Esophagus squamous epithelium (tissue), 4 donors: ENCODE measurements at regions not wholly inside any gene's neighbourhood (a gene's known extent, or its start where the extent isn't known, plus 50 kb on each side); places are given as distances from the start of the nearest gene placed in this dataset.

ENCODE experiments used
- CTCF ChIP-seq, 6 experiments: fragments of 450-650 bp in 4 of 6; fragments of 200-600 bp in 2 of 6; sonication (generic) in 2 of 6; IDR thresholded peaks; one replicate each; pipeline ENCODE4 v1.5.1; 2016 to 2019; ENCODE audit warnings: antibody characterized with exemption in 6 of 6, mild to moderate bottlenecking in 4 of 6, moderate library complexity in 4 of 6
- POLR2A ChIP-seq, 4 donors: fragments of 450-650 bp; IDR thresholded peaks; one replicate each; pipeline ENCODE4 v1.6.1; 2017; ENCODE audit warnings: antibody characterized with exemption in 4 of 4, mild to moderate bottlenecking in 4 of 4, moderate library complexity in 3 of 4

- no peak for TF ChIP-seq POLR2A (IDR thresholded peaks at IDR 0.05)
- TF ChIP-seq CTCF (IDR thresholded peaks at IDR 0.05) = no peak
Measured at GRCh38 chr12:45596366-45596765, 133.1 kb upstream of the ARID2 start.
